Stimulated activated CD8-positive, alpha-beta memory T cell treated with anti-CD3 and anti-CD28 coated beads, Interleukin-4, amount 100 ng/mL, for 1 hour (primary cell): ENCODE measurements at regions not wholly inside any gene's neighbourhood (a gene's known extent, or its start where the extent isn't known, plus 50 kb on each side); places are given as distances from the start of the nearest gene placed in this dataset.

Source experiments
- DNase-seq, 2 donors: peaks; one replicate each; pipeline ENCODE4 v3.0.0-alpha.2; 2020; ENCODE audit warnings: low read depth in 2 of 2, low spot score in 1 of 2

GRCh38 chr7:26006426-26006825, 145.6 kb upstream of the NFE2L3 start:
- DNase-seq, result no peak

- no peak for DNase-seq
Measured at GRCh38 chr7:26007510-26007909, 144.5 kb upstream of the NFE2L3 start.

GRCh38 chr7:26008428-26008827, 143.6 kb upstream of the NFE2L3 start:
- no peak for DNase-seq

GRCh38 chr7:26011039-26011696, 140.8 kb upstream of the NFE2L3 start:
- no peak for DNase-seq

GRCh38 chr7:26013551-26014083, 138.4 kb upstream of the NFE2L3 start:
- no peak for DNase-seq

- no peak for DNase-seq
Measured at GRCh38 chr7:26022982-26023381, 129.0 kb upstream of the NFE2L3 start.

GRCh38 chr7:26029911-26030310, 122.1 kb upstream of the NFE2L3 start:
- no peak for DNase-seq

GRCh38 chr7:26034391-26034790, 117.6 kb upstream of the NFE2L3 start:
- no peak for DNase-seq

GRCh38 chr7:26035552-26035951, 116.4 kb upstream of the NFE2L3 start:
- no peak for DNase-seq

- no peak for DNase-seq
Measured at GRCh38 chr7:26036092-26036491, 115.9 kb upstream of the NFE2L3 start.

- DNase-seq, result no peak
Measured at GRCh38 chr7:26038201-26038990, 113.6 kb upstream of the NFE2L3 start.

- no peak for DNase-seq
Measured at GRCh38 chr7:26040085-26040484, 111.9 kb upstream of the NFE2L3 start.

GRCh38 chr7:26042237-26042636, 109.8 kb upstream of the NFE2L3 start:
- no peak for DNase-seq

GRCh38 chr7:26043801-26044200, 108.2 kb upstream of the NFE2L3 start:
- DNase-seq, result no peak

- no peak for DNase-seq
Measured at GRCh38 chr7:26044320-26044719, 107.7 kb upstream of the NFE2L3 start.

- DNase-seq, result no peak
Measured at GRCh38 chr7:26046150-26046549, 105.8 kb upstream of the NFE2L3 start.

- DNase-seq, result no peak
Measured at GRCh38 chr7:26046878-26047277, 105.1 kb upstream of the NFE2L3 start.

- no peak for DNase-seq
Measured at GRCh38 chr7:26048663-26049062, 103.3 kb upstream of the NFE2L3 start.

- DNase-seq, result no peak
Measured at GRCh38 chr7:26049081-26049480, 102.9 kb upstream of the NFE2L3 start.

GRCh38 chr7:26051021-26051420, 101.0 kb upstream of the NFE2L3 start:
- DNase-seq, result no peak

- no peak for DNase-seq
Measured at GRCh38 chr7:26052706-26053105, 99.3 kb upstream of the NFE2L3 start.

GRCh38 chr7:26054386-26054785, 97.6 kb upstream of the NFE2L3 start:
- DNase-seq, result no peak

- no peak for DNase-seq
Measured at GRCh38 chr7:26055241-26055640, 96.8 kb upstream of the NFE2L3 start.
